Fibroblast of lung (primary cell): ENCODE measurements at regions not wholly inside any gene's neighbourhood (a gene's known extent, or its start where the extent isn't known, plus 50 kb on each side); places are given as distances from the start of the nearest gene placed in this dataset.
"Not testable (repeated sequence)": the region's sequence is repeated elsewhere in the genome, so short reads cannot be mapped to it uniquely, and the experiment has no call there.

Experiments used
- DNase-seq, 2 donors: peaks; one replicate each; pipeline versions ENCODE4 v3.0.0 to v3.0.0-alpha.2; 2010; ENCODE audit warnings: low read depth in 2 of 2
- H2AFZ ChIP-seq: 2 replicates; pipeline ENCODE4 v1.5.1; 2012; ENCODE audit warnings: low read length, control low read depth, inconsistent platforms
- H3K27ac ChIP-seq: 2 replicates; pipeline ENCODE4 v1.5.1; 2011; ENCODE audit warnings: low read length, control low read depth; ENCODE audit not compliant: insufficient read depth
- H3K27me3 ChIP-seq: 2 replicates; pipeline ENCODE4 v1.5.1; 2011; ENCODE audit warnings: mild to moderate bottlenecking, low read length; ENCODE audit not compliant: control insufficient read depth, insufficient read depth
- H3K36me3 ChIP-seq: 2 replicates; pipeline ENCODE4 v1.5.1; 2011; ENCODE audit warnings: low read length; ENCODE audit not compliant: control insufficient read depth, insufficient read depth
- H3K4me1 ChIP-seq: 2 replicates; pipeline ENCODE4 v1.5.1; 2011; ENCODE audit warnings: low read length; ENCODE audit not compliant: control insufficient read depth, insufficient read depth; ENCODE audit errors: extremely low read depth
- H3K4me2 ChIP-seq: 2 replicates; pipeline ENCODE4 v1.5.1; 2011; ENCODE audit warnings: low read length, control low read depth; ENCODE audit not compliant: insufficient read depth; ENCODE audit errors: extremely low read depth
- H3K4me3 ChIP-seq, 4 experiments: fragments of 200-600 bp in 1 of 4; sonication (generic) in 1 of 4; replicated peaks in 1 of 4; 2 replicates each; pipeline ENCODE4 v1.5.1; 2011 to 2016; ENCODE audit warnings: low read length in 4 of 4, low read depth in 3 of 4, mild to moderate bottlenecking in 3 of 4, control low read depth in 2 of 4, inconsistent platforms in 1 of 4, mixed read lengths in 1 of 4; ENCODE audit not compliant: insufficient read depth in 1 of 4; ENCODE audit errors: control extremely low read depth in 1 of 4
- H3K79me2 ChIP-seq: 2 replicates; pipeline ENCODE4 v1.5.1; 2012; ENCODE audit warnings: mild to moderate bottlenecking, low read length, inconsistent platforms; ENCODE audit not compliant: control insufficient read depth, insufficient read depth
- H3K9ac ChIP-seq: 2 replicates; pipeline ENCODE4 v1.5.1; 2011; ENCODE audit warnings: mild to moderate bottlenecking, low read length, control low read depth; ENCODE audit not compliant: insufficient read depth
- H3K9me3 ChIP-seq: 2 replicates; pipeline ENCODE4 v1.5.1; 2012; ENCODE audit warnings: low read depth, low read length; ENCODE audit not compliant: control insufficient read depth, insufficient read depth
- H4K20me1 ChIP-seq: 2 replicates; pipeline ENCODE4 v1.5.1; 2011; ENCODE audit warnings: low read length; ENCODE audit not compliant: control insufficient read depth, insufficient read depth; ENCODE audit errors: extremely low read depth
- CTCF ChIP-seq, 2 donors: IDR thresholded peaks in 1 of 2; conservative IDR thresholded peaks in 1 of 2; 1 replicate in 1 of 2; 2 replicates in 1 of 2; pipeline ENCODE4 v1.5.1; 2011 to 2012; ENCODE audit warnings: low read length in 2 of 2, control low read depth in 1 of 2, inconsistent platforms in 1 of 2, low read depth in 1 of 2, mild to moderate bottlenecking in 1 of 2
- EZH2 ChIP-seq: IDR thresholded peaks from 2 replicates; pipeline ENCODE4 v1.5.1; 2012; ENCODE audit warnings: low read length, control low read depth, mild to moderate bottlenecking; ENCODE audit errors: missing control alignments

DNA sequence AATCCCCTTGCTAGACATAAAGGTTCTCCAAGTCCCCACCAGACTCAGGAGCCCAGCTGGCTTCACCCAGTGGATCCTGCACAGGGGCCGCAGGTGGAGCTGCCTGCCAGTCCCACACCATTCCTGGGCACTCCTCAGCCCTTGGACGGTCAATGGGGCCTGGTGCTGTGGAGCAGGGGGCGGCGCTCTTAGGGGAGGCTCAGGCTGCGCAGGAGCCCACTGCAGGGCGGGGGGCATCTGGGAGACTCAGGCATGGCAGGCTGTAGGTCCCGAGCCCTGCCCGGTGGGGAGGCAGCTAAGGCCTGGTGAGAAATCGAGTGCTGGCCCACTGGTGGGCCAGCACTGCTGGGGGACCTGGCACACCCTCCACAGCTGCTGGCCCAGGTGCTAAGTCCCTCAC, 75.1 kb upstream of the TBC1D5 start:
- DNase-seq: no peak
- H3K4me2 ChIP-seq: no peak overlapping the region
- no peaks in the 10 kb centered on the region for H3K79me2 ChIP-seq
- H3K27me3 ChIP-seq: no peaks in the 10 kb centered on the region
- H4K20me1 ChIP-seq: no peaks in the 10 kb centered on the region
- H3K36me3 ChIP-seq: no peaks in the 10 kb centered on the region
- no peak overlapping the region for H3K9ac ChIP-seq
- TF ChIP-seq EZH2: no peak
- no peak for TF ChIP-seq CTCF (conservative IDR thresholded peaks at IDR 0.05 in 1 of 2, IDR thresholded peaks at IDR 0.05 in 1 of 2; ENCODE audit: low read depth in 1 of 2, low read length in 2 of 2)
- no peak overlapping the region for H3K27ac ChIP-seq
- H2AFZ ChIP-seq: no peak overlapping the region
- H3K9me3 ChIP-seq: no peaks in the 10 kb centered on the region
- H3K4me1 ChIP-seq: no peaks in the 10 kb centered on the region
- H3K4me3 ChIP-seq: no peak overlapping the region

GRCh38 chr3:17816839-17817238, 74.4 kb upstream of the TBC1D5 start:
- not testable (repeated sequence) for H4K20me1 ChIP-seq, H2AFZ ChIP-seq, H3K4me2 ChIP-seq, DNase-seq, H3K4me1 ChIP-seq, H3K79me2 ChIP-seq, H3K27me3 ChIP-seq, H3K4me3 ChIP-seq, H3K9ac ChIP-seq, H3K27ac ChIP-seq, H3K36me3 ChIP-seq, H3K9me3 ChIP-seq

- not testable (repeated sequence) for H2AFZ ChIP-seq, H3K4me3 ChIP-seq, H3K27ac ChIP-seq, H3K9me3 ChIP-seq, DNase-seq, H3K27me3 ChIP-seq, H3K4me1 ChIP-seq, H3K36me3 ChIP-seq, H3K4me2 ChIP-seq, H3K9ac ChIP-seq, H4K20me1 ChIP-seq, H3K79me2 ChIP-seq
Measured at GRCh38 chr3:17812328-17812727, 69.9 kb upstream of the TBC1D5 start.

- no peaks in the 10 kb centered on the region for H3K4me1 ChIP-seq
- TF ChIP-seq CTCF (conservative IDR thresholded peaks at IDR 0.05 in 1 of 2, IDR thresholded peaks at IDR 0.05 in 1 of 2; ENCODE audit: low read depth in 1 of 2, low read length in 2 of 2) (no peak), EZH2 (no peak)
- H3K79me2 ChIP-seq: no peaks in the 10 kb centered on the region
- peak in 1 of 2 donors; percentile 21 for DNase-seq
- H3K4me3 ChIP-seq: no peak overlapping the region
- no peak overlapping the region for H2AFZ ChIP-seq
- H3K9ac ChIP-seq: no peak overlapping the region
- H3K9me3 ChIP-seq: no peaks in the 10 kb centered on the region
- no peaks in the 10 kb centered on the region for H3K36me3 ChIP-seq
- H3K4me2 ChIP-seq: no peak overlapping the region
- no peak overlapping the region for H3K27ac ChIP-seq
- H4K20me1 ChIP-seq: no peaks in the 10 kb centered on the region
- no peaks in the 10 kb centered on the region for H3K27me3 ChIP-seq
Measured at GRCh38 chr3:17811646-17812045, 69.2 kb upstream of the TBC1D5 start.
